SK-N-SH (cell line): ENCODE measurements at regions not wholly inside any gene's neighbourhood (a gene's known extent, or its start where the extent isn't known, plus 50 kb on each side); places are given as distances from the start of the nearest gene placed in this dataset.

ENCODE experiments used
- CTCF ChIA-PET: fragments of 300-600, 350-600 bp; formaldehyde crosslinking; extraction: SDS; loops from one replicate; lab custom pipeline; 2021; lab: Yijun Ruan, JAX
- POLR2A ChIA-PET: fragments of 350-600 bp; sonication (Branson Sonifier 250); formaldehyde crosslinking; extraction: SDS; loops from one replicate; lab custom pipeline; 2020; ENCODE audit warnings: antibody characterized with exemption, inconsistent platforms; lab: Yijun Ruan, JAX
- DNase-seq: peaks from one replicate; pipeline ENCODE4 v3.0.0; 2012
- H2AFZ ChIP-seq: fragments of 200-600 bp; sonication (generic); 2 replicates; pipeline ENCODE4 v1.8.1; 2016; ENCODE audit warnings: antibody characterized with exemption, mild to moderate bottlenecking, low read depth
- H3F3A ChIP-seq: fragments of 200-600 bp; sonication (generic); replicated peaks from 2 replicates; pipeline ENCODE3; 2016; ENCODE audit warnings: antibody characterized with exemption, mild to moderate bottlenecking; ENCODE audit not compliant: insufficient read depth
- H3K27ac ChIP-seq, 2 experiments: fragments of 200-500 bp in 1 of 2; fragments of 200-600 bp in 1 of 2; sonication (Bioruptor generic) in 1 of 2; sonication (generic), shearing (Covaris generic) in 1 of 2; 2 replicates each; pipeline versions ENCODE4 v1.5.1 to v1.6.1; 2014 to 2016; ENCODE audit warnings: low read depth in 2 of 2, inconsistent platforms in 1 of 2, low read length in 1 of 2, mild to moderate bottlenecking in 1 of 2, mixed read lengths in 1 of 2
- H3K27me3 ChIP-seq: fragments of 200-600 bp; sonication (generic), shearing (Covaris generic); 2 replicates; pipeline ENCODE4 v1.6.1; 2016; ENCODE audit warnings: mixed run types; ENCODE audit not compliant: insufficient read depth
- H3K36me3 ChIP-seq, 2 experiments: fragments of 200-500 bp in 1 of 2; fragments of 200-600 bp in 1 of 2; sonication (Bioruptor generic) in 1 of 2; sonication (generic) in 1 of 2; replicated peaks in 1 of 2; 2 replicates each; pipeline versions ENCODE3 to v1.5.1; 2014 to 2016; ENCODE audit warnings: low read length in 1 of 2, mild to moderate bottlenecking in 1 of 2; ENCODE audit not compliant: insufficient read depth in 2 of 2, control insufficient read depth in 1 of 2
- H3K4me1 ChIP-seq, 2 experiments: fragments of 200-500 bp in 1 of 2; fragments of 200-600 bp in 1 of 2; sonication (Bioruptor generic) in 1 of 2; sonication (generic), shearing (Covaris generic) in 1 of 2; 2 replicates each; pipeline versions ENCODE4 v1.5.1 to v1.6.1; 2014 to 2016; ENCODE audit warnings: low read depth in 1 of 2, low read length in 1 of 2, mixed run types in 1 of 2; ENCODE audit not compliant: insufficient read depth in 2 of 2, control insufficient read depth in 1 of 2
- H3K4me2 ChIP-seq: fragments of 200-600 bp; sonication (generic), shearing (Covaris generic); 2 replicates; pipeline ENCODE4 v1.6.1; 2017; ENCODE audit warnings: mixed run types
- H3K4me3 ChIP-seq, 2 experiments: fragments of 200-500 bp in 1 of 2; fragments of 200-600 bp in 1 of 2; sonication (Bioruptor generic) in 1 of 2; sonication (generic), shearing (Covaris generic) in 1 of 2; 2 replicates each; pipeline versions ENCODE4 v1.5.1 to v1.8.1; 2014 to 2016; ENCODE audit warnings: low read depth in 2 of 2, inconsistent platforms in 1 of 2, low read length in 1 of 2, mild to moderate bottlenecking in 1 of 2, mixed read lengths in 1 of 2, moderate library complexity in 1 of 2
- H3K79me2 ChIP-seq: fragments of 200-600 bp; sonication (generic); 2 replicates; pipeline ENCODE4 v1.8.1; 2017; ENCODE audit warnings: mild to moderate bottlenecking; ENCODE audit not compliant: insufficient read depth
- H3K9ac ChIP-seq: fragments of 200-600 bp; sonication (generic); 2 replicates; pipeline ENCODE4 v1.6.1; 2017; ENCODE audit warnings: mixed run types
- H3K9me2 ChIP-seq: fragments of 200-600 bp; sonication (generic); 2 replicates; pipeline ENCODE4 v1.6.1; 2017; ENCODE audit warnings: mixed run types
- H3K9me3 ChIP-seq: fragments of 200-600 bp; sonication (generic); 2 replicates; pipeline ENCODE4 v1.6.1; 2017; ENCODE audit warnings: mixed run types, mild to moderate bottlenecking, moderate library complexity
- H4K20me1 ChIP-seq: fragments of 200-600 bp; sonication (generic); 2 replicates; pipeline ENCODE4 v1.6.1; 2017; ENCODE audit warnings: mild to moderate bottlenecking, mixed run types; ENCODE audit not compliant: insufficient read depth
- FOSL2 ChIP-seq: IDR thresholded peaks from 2 replicates; pipeline ENCODE4 v1.4.0; 2012; ENCODE audit warnings: low read depth, mild to moderate bottlenecking, moderate library complexity, borderline replicate concordance
- FOXJ3 ChIP-seq: sonication (generic); formaldehyde crosslinking; IDR thresholded peaks from 2 replicates; pipeline ENCODE4 v1.5.1; 2020; ENCODE audit warnings: mild to moderate bottlenecking, missing genetic modification reagents
- GABPA ChIP-seq: IDR thresholded peaks from 2 replicates; pipeline ENCODE4 v1.4.0; 2012; ENCODE audit warnings: low read depth, mild to moderate bottlenecking
- POLR2AphosphoS5 ChIP-seq: IDR thresholded peaks from 2 replicates; pipeline ENCODE4 v1.6.1; 2012; ENCODE audit warnings: low read depth, low read length
- RAD21 ChIP-seq: IDR thresholded peaks from 2 replicates; pipeline ENCODE4 v1.6.1; 2012; ENCODE audit warnings: mild to moderate bottlenecking, low read length
- RCOR1 ChIP-seq: fragments of 150-350 bp; IDR thresholded peaks from 2 replicates; pipeline ENCODE4 v1.6.1; 2017; ENCODE audit warnings: antibody characterized with exemption, low read length
- REST ChIP-seq: IDR thresholded peaks from 2 replicates; pipeline ENCODE4 v1.6.1; 2012; ENCODE audit warnings: mild to moderate bottlenecking, low read depth, low read length, moderate library complexity
- RXRA ChIP-seq: IDR thresholded peaks from 2 replicates; pipeline ENCODE4 v1.4.0; 2012; ENCODE audit warnings: low read depth, mild to moderate bottlenecking, borderline replicate concordance
- TEAD4 ChIP-seq: IDR thresholded peaks from 2 replicates; pipeline ENCODE4 v1.4.0; 2012; ENCODE audit warnings: mild to moderate bottlenecking, borderline replicate concordance; ENCODE audit not compliant: insufficient read depth
- WGBS: methylation state at CpG from one replicate; pipeline ENCODE4 v1.1.6; 2017; ENCODE audit warnings: low lambda C conversion rate; 5-methylcytosine and 5-hydroxymethylcytosine counted together

DNA sequence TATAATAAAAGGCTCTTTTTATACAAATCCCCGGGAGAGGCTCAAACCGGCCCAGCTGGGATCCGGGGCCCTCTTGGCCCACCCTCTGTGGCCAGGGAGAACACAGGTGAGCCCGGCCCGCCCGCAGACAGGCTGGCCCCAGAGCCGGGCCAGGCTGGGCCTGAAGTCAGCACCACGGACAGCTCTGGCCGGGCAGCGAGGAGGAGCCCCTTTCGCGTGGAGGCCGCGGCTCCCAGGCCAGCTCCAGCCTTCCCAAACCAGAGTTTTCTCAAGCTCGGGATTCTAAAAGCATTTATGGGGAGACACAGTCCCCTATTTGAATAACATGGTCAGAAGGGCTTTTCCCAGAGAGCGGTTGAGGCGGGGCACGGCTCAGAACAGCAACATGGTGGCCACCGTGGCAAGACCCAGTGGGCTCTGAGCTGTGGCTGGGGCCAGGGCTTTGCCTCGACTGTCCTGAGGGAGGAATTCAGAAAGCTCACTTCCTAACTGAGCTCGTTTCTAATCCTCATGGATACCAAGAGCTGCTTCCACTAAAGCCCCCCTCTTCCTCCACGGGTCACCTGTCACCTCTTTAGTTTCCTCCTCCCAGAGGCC is 115.4 kb downstream of the BRD1 start:
- H3K9me2 ChIP-seq: no peaks in the 10 kb centered on the region

GRCh38 chr22:49710746-49711145 is 116.9 kb downstream of the BRD1 start:
- Histone ChIP-seq H3K9ac (no peak overlapping the region), H3K79me2 (no peaks in the 10 kb centered on the region), H3F3A (no peaks in the 10 kb centered on the region), H3K4me2 (no peak overlapping the region), H3K36me3 (no peaks in the 10 kb centered on the region), H3K9me2 (no peaks in the 10 kb centered on the region), H3K4me3 (no peak overlapping the region), H3K27me3 (no peaks in the 10 kb centered on the region), H3K27ac (no peak overlapping the region), H2AFZ (no peak overlapping the region), H3K4me1 (peaks cover 0 to under 1% of the 10 kb centered on the region in 2 experiments; a peak in 1 of 4 replicates), H4K20me1 (no peaks in the 10 kb centered on the region)
- WGBS: 47% methylated on average over 9 of the region's 9 CpGs
- no peak for DNase-seq
- POLR2A ChIA-PET: no interaction called here
- TF ChIP-seq FOXJ3 (CRISPR knock-in tag): no peak
- TF ChIP-seq RCOR1: no peak
- no peak for TF ChIP-seq POLR2AphosphoS5
- TF ChIP-seq FOSL2: no peak
- TF ChIP-seq TEAD4: no peak
- TF ChIP-seq, all 33 proteins: peak for 0
- CTCF ChIA-PET: no interaction called here
- no peaks in the 10 kb centered on the region for H3K9me3 ChIP-seq

More for the DNA sequence above, 115.4 kb downstream of the BRD1 start:
- ChIA-PET POLR2A (no interaction called here), CTCF (interaction anchor here (1.0 to 2.5 kb wide), 4 partner anchors 8 to 80 kb away, joined by 3 to 14 read pairs (median 4); no protein-coding TSS in a partner anchor)
- Histone ChIP-seq H4K20me1 (no peaks in the 10 kb centered on the region), H3K27me3 (no peaks in the 10 kb centered on the region), H3F3A (no peaks in the 10 kb centered on the region), H3K4me3 (no peak overlapping the region), H3K79me2 (no peaks in the 10 kb centered on the region), H2AFZ (no peak overlapping the region), H3K4me1 (peaks cover 0 to under 1% of the 10 kb centered on the region in 2 experiments; a peak in 1 of 4 replicates), H3K4me2 (no peak overlapping the region), H3K27ac (no peak overlapping the region), H3K9me3 (no peaks in the 10 kb centered on the region), H3K36me3 (no peaks in the 10 kb centered on the region), H3K9ac (no peak overlapping the region)
- no peak for TF ChIP-seq GABPA
- TF ChIP-seq RAD21: no peak
- no peak for TF ChIP-seq RXRA
- TF ChIP-seq REST: peak; percentile 88
- WGBS: 55% methylated on average over 16 of the region's 22 CpGs
- no peak for DNase-seq
